Hematopoietic multipotent progenitor cell treated with erythropoietin and hydrocortisone succinate and interleukin-3 and kit ligand, for 17 days (in vitro differentiated cells): ENCODE measurements at regions not wholly inside any gene's neighbourhood (a gene's known extent, or its start where the extent isn't known, plus 50 kb on each side); places are given as distances from the start of the nearest gene placed in this dataset.
"Not testable (repeated sequence)": the region's sequence is repeated elsewhere in the genome, so short reads cannot be mapped to it uniquely, and the experiment has no call there.

Experiments used
- DNase-seq: peaks from one replicate; pipeline ENCODE4 v3.0.0-alpha.2; 2015; ENCODE audit warnings: low spot score

- DNase-seq = not testable (repeated sequence)
These were observed 104.7 kb upstream of the PLGLB2 start for GRCh38 chr2:87643165-87643564.

DNA sequence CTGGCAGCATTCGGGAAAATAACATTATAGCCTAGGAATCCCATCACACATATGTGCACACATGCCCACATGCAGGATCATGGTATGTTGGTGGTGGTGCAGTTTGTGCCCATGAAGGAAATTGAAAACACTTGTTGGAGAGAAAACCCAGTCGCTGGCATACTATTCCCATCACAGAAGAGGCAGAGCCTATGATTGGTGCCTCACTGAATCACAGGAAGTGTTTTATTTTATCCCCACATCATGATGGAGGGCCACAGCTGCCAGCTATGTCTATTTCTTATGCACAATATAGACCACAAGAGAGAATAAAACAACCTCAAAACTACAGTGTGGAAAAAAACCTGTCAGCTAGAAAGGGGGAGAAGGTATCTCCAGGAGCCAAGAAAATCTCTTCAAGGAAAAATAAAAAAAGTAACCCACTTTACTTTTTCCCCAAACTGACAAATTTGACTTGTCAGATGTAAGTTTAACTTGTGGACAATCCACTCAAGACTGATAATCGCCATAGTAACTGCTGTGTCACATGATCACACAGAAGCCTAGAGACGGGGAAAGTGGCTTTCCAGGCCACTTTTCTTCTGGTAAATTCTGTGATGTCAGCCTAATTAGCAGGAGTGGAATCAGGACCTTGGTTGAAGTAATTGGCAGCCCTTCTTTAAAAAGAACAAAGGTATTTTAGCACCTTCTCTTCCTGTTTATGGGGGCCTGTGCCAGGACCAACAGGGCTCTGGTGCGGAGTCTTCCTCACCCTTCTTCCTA is 100.0 kb upstream of the PLGLB2 start:
- peak; percentile 50 for DNase-seq

GRCh38 chr2:87648815-87649214 is 99.1 kb upstream of the PLGLB2 start:
- DNase-seq = not testable (repeated sequence)

- not testable (repeated sequence) for DNase-seq
These were observed 98.0 kb upstream of the PLGLB2 start for GRCh38 chr2:87649871-87650270.

DNA sequence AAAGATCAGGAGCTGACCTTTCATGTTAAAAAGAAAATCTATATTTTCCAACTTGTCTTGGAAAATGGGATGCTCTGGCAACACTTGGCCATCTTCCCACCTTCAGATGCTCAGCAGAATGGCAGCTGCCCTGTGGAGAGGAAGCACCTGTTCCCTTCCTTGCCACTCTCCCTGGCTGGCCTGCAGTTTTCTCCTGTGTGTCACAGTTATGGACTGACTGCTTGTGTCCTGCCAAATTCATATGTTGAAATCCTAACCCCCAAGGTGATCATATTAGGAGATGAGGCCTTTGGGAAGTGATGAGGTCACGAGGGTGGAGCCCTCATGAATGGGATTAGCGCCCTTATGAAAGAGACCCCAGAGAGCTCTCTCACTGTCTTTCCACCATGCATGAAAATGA is 97.0 kb upstream of the PLGLB2 start:
- not testable (repeated sequence) for DNase-seq

DNA sequence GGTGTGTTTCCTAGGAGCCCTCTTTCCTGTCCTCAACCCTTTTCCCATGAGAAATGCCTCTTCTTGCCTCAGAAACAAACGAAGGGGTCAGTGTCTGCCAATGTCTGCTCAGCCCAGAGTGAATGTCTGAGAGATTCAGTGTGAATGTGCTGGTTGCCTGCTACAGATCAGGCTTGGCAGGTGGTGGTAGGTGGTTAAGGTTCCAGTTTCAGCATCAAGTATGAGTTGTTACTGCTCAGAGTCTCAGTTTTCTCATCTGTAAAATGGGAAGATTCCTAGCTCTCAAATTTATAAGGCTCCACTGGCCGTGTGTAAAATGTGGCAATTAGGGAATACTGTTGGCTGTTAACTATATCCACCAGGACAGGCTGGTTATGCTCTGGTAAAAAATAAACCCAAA is 96.3 kb upstream of the PLGLB2 start:
- not testable (repeated sequence) for DNase-seq

- DNase-seq = not testable (repeated sequence)
These were observed 94.5 kb upstream of the PLGLB2 start for GRCh38 chr2:87653373-87653772.

- not testable (repeated sequence) for DNase-seq
These were observed 93.6 kb upstream of the PLGLB2 start for GRCh38 chr2:87654136-87654814.

DNA sequence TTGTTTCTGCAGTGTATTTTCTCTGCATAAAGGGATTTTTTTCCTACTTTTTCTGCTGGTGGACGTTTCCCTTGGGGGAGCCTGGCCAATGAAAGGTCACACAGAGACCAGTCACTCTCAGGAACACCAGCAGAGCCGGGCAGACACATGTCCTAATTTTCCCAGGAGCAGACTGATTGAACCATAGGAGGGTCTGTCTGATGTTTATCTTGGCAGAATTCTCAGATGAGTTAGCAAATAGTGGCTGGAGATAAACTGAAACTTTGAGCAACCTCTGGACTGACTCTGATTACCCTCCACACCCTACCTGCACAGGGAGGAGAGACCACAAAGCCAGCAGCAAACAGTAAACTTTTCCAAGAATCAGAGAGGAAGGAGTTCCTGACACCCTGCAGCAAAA is 90.0 kb upstream of the PLGLB2 start:
- not testable (repeated sequence) for DNase-seq

DNA sequence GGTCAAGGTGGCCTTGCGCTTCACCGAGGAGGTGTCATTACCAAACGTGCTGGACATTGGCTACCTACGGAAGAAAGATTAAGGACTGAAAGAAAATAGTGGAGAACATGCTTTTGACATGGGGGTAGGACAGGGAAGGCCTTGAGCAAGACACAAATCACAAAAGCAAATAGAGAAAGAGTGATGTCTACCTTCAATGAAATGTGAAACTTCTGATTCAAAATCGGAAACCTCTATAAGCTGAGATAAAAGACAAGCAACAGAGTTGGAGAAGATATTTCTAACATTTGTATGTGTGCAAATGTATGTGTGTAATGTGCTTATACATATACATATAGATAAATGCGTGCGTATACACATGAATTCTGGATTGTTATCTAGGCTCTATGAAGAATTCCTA is 89.5 kb upstream of the PLGLB2 start:
- not testable (repeated sequence) for DNase-seq

DNA sequence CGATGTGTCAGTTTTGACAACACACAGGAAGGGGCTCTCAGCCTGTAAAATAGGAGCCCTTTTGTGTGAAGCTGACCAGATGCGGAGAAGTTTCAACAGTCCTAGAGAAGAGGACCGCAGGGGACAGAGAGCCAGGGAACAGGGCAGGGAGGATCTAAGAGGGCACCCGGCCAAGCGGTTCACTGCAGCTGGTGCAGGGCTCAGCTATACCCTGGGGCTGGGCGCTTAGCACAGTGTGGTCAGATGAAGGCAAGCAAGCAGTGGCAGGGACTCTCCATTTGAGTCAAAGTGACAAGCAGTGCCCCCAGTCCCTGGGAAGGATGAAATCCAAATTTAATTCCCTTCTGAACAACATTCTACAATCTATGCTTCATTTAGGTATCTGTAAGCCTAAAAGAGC is 88.9 kb upstream of the PLGLB2 start:
- DNase-seq = not testable (repeated sequence)

DNA sequence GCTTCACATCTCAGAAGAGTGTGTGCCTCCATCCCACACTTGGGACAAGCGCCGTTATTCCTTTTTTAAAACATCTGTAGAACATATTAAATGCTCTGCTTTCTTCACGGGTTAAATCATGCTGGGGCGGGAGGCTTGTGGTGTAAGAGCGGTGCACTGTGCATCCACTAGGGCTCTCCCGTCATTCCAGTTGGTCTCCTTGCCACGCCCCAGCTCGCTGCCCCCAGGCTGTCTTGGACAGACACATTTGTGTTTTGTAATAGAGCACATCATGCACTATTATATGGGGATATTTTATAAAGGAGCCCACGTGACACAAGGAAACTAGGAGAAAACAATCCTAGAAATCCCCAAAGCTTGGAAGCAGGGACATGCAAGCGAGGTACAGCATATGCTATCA is 87.7 kb upstream of the PLGLB2 start:
- DNase-seq = not testable (repeated sequence)

- not testable (repeated sequence) for DNase-seq
These were observed 85.3 kb upstream of the PLGLB2 start for GRCh38 chr2:87662316-87663290.

DNA sequence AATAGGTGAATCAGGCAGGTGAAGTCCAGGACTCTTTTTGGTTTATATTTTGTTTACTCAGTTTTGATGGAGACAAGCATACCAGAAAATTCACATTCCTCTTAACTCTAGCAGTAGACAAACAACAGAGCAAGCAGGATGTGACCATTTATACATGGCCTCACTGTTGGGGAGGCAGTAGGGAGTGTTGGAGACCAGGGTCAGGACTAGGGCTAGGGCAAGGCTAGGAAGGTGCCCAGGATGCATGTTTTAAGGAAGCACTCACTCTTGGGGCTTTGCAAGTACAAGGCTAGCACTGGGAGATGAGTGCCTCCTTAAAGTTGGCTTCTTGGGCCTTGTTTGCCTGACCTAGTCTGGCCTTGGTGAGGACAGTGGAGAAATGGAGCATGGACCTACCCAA is 84.5 kb upstream of the PLGLB2 start:
- DNase-seq = not testable (repeated sequence)

DNA sequence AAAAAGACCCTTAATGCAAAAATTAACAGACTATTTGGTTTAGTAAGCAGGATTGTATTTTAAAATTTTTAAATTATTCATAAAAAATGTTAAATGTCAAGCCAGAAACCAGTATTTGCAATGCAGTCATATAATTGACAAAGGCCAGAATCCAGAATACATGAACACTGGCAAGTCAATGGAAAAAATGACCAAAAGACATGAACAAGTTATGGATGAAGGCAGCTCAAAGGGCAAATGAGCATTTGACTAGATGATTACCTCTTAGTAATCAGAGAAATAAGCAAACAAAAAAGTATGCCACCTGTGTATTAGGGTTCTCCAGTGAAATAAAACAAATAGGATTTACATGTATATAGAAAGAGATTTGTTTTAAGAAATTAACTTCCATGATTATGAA is 80.9 kb upstream of the PLGLB2 start:
- DNase-seq = not testable (repeated sequence)

- not testable (repeated sequence) for DNase-seq
These were observed 79.5 kb upstream of the PLGLB2 start for GRCh38 chr2:87668361-87668760.

DNA sequence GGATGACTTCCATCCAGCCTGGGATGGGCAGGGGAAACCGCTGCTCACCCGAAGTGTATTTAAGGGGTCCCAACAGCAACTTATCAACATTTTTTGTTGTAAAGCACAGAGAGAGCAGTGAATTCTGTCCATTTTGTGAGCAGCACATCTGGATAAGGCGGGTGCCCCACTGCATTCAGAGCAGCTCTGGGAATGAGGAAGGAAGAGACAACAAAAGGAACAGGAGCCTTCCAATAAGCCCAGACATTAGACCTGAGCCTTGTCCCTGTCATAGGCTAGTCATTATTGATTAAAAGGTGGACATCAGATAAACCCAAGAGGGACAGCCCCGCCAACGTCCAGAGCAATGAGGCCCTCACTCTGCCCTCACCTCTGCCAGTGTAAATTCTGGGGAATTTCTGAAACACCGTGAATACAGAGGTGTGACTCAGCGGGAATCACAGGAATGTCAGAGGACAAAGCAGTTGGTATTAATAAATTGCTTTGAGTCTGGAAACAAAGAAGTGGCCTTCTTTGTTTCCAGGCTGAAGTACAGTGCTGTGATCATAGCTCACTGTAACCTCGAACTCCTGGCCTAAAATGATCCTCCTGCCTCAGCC is 78.2 kb upstream of the PLGLB2 start:
- DNase-seq = not testable (repeated sequence)

GRCh38 chr2:87672404-87672803 is 75.5 kb upstream of the PLGLB2 start:
- DNase-seq = not testable (repeated sequence)

DNA sequence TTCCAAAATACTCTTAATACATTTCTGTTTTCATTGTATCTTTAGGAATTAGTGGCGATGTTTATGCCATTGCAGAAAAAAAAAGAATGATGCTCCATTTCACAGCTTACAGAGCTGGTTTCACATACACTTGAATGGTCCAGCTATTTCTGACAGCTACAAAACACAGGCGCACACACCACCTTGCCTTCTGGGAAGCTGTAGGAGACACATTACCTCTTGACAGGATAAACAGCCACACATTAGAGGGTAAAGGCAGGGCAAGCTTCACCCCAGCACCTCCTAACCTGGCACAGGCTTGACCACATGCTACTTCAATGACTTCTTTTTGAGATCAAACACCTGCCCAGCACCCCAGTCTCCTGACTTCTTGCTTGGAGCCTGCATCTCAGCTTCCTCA is 73.2 kb upstream of the PLGLB2 start:
- DNase-seq = not testable (repeated sequence)

DNA sequence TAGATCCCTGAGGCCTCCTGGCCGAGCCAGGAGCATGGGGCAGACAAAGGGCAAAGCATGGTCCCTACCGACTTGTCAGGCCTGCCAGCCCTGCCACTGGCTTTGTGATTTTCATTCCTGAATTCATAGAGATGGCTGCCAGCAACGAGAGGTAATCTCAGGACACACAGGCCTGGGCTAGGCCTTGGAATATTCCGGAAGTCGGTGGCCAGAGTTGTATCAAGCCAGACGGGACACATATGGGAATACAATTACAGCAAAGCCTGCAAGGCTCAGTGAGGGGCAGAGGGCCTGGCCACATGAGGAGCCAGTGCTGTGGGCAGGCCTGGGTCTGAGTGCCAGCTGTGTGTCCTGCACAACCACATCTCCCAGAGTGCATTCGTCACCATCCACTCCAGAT is 72.4 kb upstream of the PLGLB2 start:
- DNase-seq = not testable (repeated sequence)

- not testable (repeated sequence) for DNase-seq
These were observed 70.4 kb upstream of the PLGLB2 start for GRCh38 chr2:87677421-87677923.
